Activated B cell treated with CpG ODN at 0.5 μM for 24 hours (primary cell): ENCODE measurements at regions not wholly inside any gene's neighbourhood (a gene's known extent, or its start where the extent isn't known, plus 50 kb on each side); places are given as distances from the start of the nearest gene placed in this dataset.

ENCODE experiments used
- ATAC-seq: fragments of 200-7000 bp; cut with Tn5 transposase; one replicate; pipeline ENCODE4 v1.10.0; 2021; ENCODE audit warnings: low read depth, mild to moderate bottlenecking, moderate library complexity
- CTCF ChIA-PET: fragments of 350-600 bp; sonication (Branson Sonifier 250); formaldehyde crosslinking; loops from one replicate; lab custom pipeline; 2021; ENCODE audit warnings: antibody characterized with exemption; lab: Charles Lee
- POLR2A ChIA-PET: fragments of 350-600 bp; sonication (Branson Sonifier 250); formaldehyde crosslinking; loops from one replicate; lab custom pipeline; 2021; ENCODE audit warnings: antibody characterized with exemption; lab: Charles Lee
- DNase-seq: peaks from one replicate; pipeline ENCODE4 v3.0.0; 2022
- H3K27ac Mint-ChIP-seq: one replicate; pipeline ENCODE4 v1.8.0; 2020; ENCODE audit warnings: mixed read lengths
- H3K27me3 Mint-ChIP-seq: one replicate; pipeline ENCODE4 v1.8.0; 2021; ENCODE audit warnings: mixed read lengths
- H3K36me3 Mint-ChIP-seq: one replicate; pipeline ENCODE4 v1.8.0; 2021; ENCODE audit warnings: low read depth, mixed read lengths
- H3K4me1 Mint-ChIP-seq: one replicate; pipeline ENCODE4 v1.8.0; 2021; ENCODE audit warnings: mixed read lengths
- H3K4me3 Mint-ChIP-seq: one replicate; pipeline ENCODE4 v1.8.0; 2020; ENCODE audit warnings: mild to moderate bottlenecking, mixed read lengths
- H3K9me3 Mint-ChIP-seq: one replicate; pipeline ENCODE4 v1.8.0; 2020; ENCODE audit warnings: mixed read lengths
- CTCF ChIP-seq: fragments of 200-600 bp; IDR thresholded peaks from one replicate; pipeline ENCODE4 v1.8.0; 2022; ENCODE audit warnings: antibody characterized with exemption, mild to moderate bottlenecking
- intact Hi-C: fragments of 100-400 bp; cut with micrococcal nuclease; formaldehyde crosslinking; loops from one replicate; pipeline ENCODE4 v1.15.1; 2024

- Mint-ChIP-seq H3K9me3 (no peaks in the 10 kb centered on the region), H3K27me3 (no peaks in the 10 kb centered on the region), H3K4me3 (no peak overlapping the region), H3K4me1 (no peaks in the 10 kb centered on the region), H3K27ac (no peak overlapping the region), H3K36me3 (no peaks in the 10 kb centered on the region)
- DNase-seq (no peak), ATAC-seq (no peak)
- intact Hi-C loops: no loop called here
- no peak for TF ChIP-seq CTCF
- ChIA-PET CTCF (no interaction called here), POLR2A (no interaction called here)
These were observed 411.6 kb upstream of the CADM2 start for GRCh38 chr3:84547207-84547606.

- no peak for TF ChIP-seq CTCF
- no peak overlapping the region for H3K4me3 Mint-ChIP-seq
- ATAC-seq (no peak), DNase-seq (no peak)
- H3K9me3 Mint-ChIP-seq: no peaks in the 10 kb centered on the region
- H3K27me3 Mint-ChIP-seq: no peaks in the 10 kb centered on the region
- ChIA-PET POLR2A (no interaction called here), CTCF (interaction anchor here (0.7 kb wide), 1 partner anchor 1028 kb away, joined by 3 read pairs; no protein-coding TSS in a partner anchor)
- intact Hi-C loops: loop anchor here (1.0 kb wide), 1 partner anchor 225 kb away; no protein-coding TSS in a partner anchor
- H3K4me1 Mint-ChIP-seq: no peaks in the 10 kb centered on the region
- H3K36me3 Mint-ChIP-seq: no peaks in the 10 kb centered on the region
- H3K27ac Mint-ChIP-seq: no peak overlapping the region
These were observed 410.5 kb upstream of the CADM2 start for GRCh38 chr3:84547971-84548970.

GRCh38 chr3:84555629-84556028, 403.2 kb upstream of the CADM2 start:
- ATAC-seq: no peak
- POLR2A ChIA-PET: no interaction called here
- DNase-seq: no peak
- CTCF ChIA-PET: no interaction called here
- no peak overlapping the region for H3K27ac Mint-ChIP-seq
- H3K9me3 Mint-ChIP-seq: no peaks in the 10 kb centered on the region
- no peaks in the 10 kb centered on the region for H3K27me3 Mint-ChIP-seq
- no peaks in the 10 kb centered on the region for H3K4me1 Mint-ChIP-seq
- intact Hi-C loops: no loop called here
- no peak for TF ChIP-seq CTCF
- no peaks in the 10 kb centered on the region for H3K36me3 Mint-ChIP-seq
- H3K4me3 Mint-ChIP-seq: no peak overlapping the region

GRCh38 chr3:84566256-84566655, 392.5 kb upstream of the CADM2 start:
- Mint-ChIP-seq H3K27me3 (no peaks in the 10 kb centered on the region), H3K4me1 (no peaks in the 10 kb centered on the region), H3K9me3 (no peaks in the 10 kb centered on the region), H3K27ac (no peak overlapping the region), H3K4me3 (no peak overlapping the region), H3K36me3 (no peaks in the 10 kb centered on the region)
- TF ChIP-seq CTCF: no peak
- DNase-seq: no peak
- CTCF ChIA-PET: no interaction called here
- POLR2A ChIA-PET: no interaction called here
- intact Hi-C loops: no loop called here
- ATAC-seq: no peak

GRCh38 chr3:84567796-84568195, 391.0 kb upstream of the CADM2 start:
- TF ChIP-seq CTCF: no peak
- Mint-ChIP-seq H3K4me3 (no peak overlapping the region), H3K9me3 (no peaks in the 10 kb centered on the region), H3K27me3 (no peaks in the 10 kb centered on the region), H3K4me1 (no peaks in the 10 kb centered on the region), H3K27ac (no peak overlapping the region), H3K36me3 (no peaks in the 10 kb centered on the region)
- no peak for DNase-seq
- ATAC-seq: no peak
- CTCF ChIA-PET: no interaction called here
- POLR2A ChIA-PET: no interaction called here
- intact Hi-C loops: no loop called here
